ENCODE measurements at regions not wholly inside any gene's neighbourhood (a gene's known extent, or its start where the extent isn't known, plus 50 kb on each side); places are given as distances from the start of the nearest gene placed in this dataset.

DNA sequence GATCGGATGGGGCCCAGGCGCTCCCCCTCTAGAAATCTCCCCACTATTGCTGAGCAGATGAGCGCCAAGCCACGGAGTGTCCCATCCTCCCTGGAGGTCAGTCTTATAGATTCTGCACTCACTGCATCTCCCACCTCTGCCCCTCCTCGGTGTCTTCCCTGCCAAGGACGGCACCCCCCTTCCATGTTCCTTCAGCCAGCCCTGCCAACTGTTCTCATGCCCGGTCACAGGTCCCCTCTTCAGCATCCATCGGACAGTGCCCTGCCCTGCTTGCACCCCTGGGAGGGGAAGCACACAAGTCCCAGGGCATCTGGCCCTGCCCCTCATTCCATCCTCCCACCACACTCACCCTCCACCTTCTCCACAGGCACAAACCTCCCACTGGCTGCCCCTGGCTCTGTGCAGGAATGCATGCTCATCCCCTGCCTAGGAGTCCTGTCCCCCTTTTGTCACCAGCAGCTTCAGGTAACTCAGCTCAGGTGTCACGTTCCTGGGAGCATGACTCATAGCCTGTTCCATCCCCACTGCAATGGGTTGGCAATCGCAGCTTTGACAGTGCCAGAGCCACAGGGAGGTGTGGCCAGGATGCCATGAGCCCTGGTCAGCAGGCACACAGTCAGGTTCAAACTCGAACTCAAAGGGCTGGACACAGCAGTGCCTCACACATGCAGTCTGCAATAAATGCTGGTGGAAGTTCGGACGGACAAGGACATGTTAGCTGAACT is 234.7 kb upstream of the TCERG1L start:
- Histone ChIP-seq H3F3A (ENCODE audit: insufficient read depth, low read length) (no peaks in the 10 kb centered on the region), H3K27me3 (replicated peaks; ENCODE audit: insufficient read depth, low read length) (peaks cover 4% of the 10 kb centered on the region; the same call in 1 of the 2 replicates), H3K79me2 (ENCODE audit: low read length) (no peaks in the 10 kb centered on the region), H3K9me3 (replicated peaks; ENCODE audit: insufficient read depth, low read length) (no peaks in the 10 kb centered on the region), H3K4me2 (ENCODE audit: low read depth, low read length) (no peak overlapping the region), H3K36me3 (replicated peaks; ENCODE audit: insufficient read depth, low read length) (no peaks in the 10 kb centered on the region), H4K20me1 (ENCODE audit: insufficient read depth, low read length) (no peaks in the 10 kb centered on the region), H3K27ac (ENCODE audit: low read length) (no peak overlapping the region), H3K4me1 (ENCODE audit: low read length) (no peaks in the 10 kb centered on the region), H3K9me2 (replicated peaks; ENCODE audit: insufficient read depth, low read length) (no peaks in the 10 kb centered on the region), H3K4me3 (ENCODE audit: low read length) (no peak overlapping the region), H3K9ac (ENCODE audit: low read length) (no peak overlapping the region), H2AFZ (ENCODE audit: low read length) (no peak overlapping the region)
- TF ChIP-seq, protein P1, sequence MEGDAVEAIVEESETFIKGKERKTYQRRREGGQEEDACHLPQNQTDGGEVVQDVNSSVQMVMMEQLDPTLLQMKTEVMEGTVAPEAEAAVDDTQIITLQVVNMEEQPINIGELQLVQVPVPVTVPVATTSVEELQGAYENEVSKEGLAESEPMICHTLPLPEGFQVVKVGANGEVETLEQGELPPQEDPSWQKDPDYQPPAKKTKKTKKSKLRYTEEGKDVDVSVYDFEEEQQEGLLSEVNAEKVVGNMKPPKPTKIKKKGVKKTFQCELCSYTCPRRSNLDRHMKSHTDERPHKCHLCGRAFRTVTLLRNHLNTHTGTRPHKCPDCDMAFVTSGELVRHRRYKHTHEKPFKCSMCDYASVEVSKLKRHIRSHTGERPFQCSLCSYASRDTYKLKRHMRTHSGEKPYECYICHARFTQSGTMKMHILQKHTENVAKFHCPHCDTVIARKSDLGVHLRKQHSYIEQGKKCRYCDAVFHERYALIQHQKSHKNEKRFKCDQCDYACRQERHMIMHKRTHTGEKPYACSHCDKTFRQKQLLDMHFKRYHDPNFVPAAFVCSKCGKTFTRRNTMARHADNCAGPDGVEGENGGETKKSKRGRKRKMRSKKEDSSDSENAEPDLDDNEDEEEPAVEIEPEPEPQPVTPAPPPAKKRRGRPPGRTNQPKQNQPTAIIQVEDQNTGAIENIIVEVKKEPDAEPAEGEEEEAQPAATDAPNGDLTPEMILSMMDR (IDR thresholded peaks at IDR 0.05; ENCODE audit: low read length) = no peak
- no peak for TF ChIP-seq EZH2phosphoT487 (IDR thresholded peaks at IDR 0.05; ENCODE audit: low read length)
- no peak for TF ChIP-seq EZH2 (optimal IDR thresholded peaks at IDR 0.05; ENCODE audit: low read depth, low read length)
- no peak for DNase-seq

DNA sequence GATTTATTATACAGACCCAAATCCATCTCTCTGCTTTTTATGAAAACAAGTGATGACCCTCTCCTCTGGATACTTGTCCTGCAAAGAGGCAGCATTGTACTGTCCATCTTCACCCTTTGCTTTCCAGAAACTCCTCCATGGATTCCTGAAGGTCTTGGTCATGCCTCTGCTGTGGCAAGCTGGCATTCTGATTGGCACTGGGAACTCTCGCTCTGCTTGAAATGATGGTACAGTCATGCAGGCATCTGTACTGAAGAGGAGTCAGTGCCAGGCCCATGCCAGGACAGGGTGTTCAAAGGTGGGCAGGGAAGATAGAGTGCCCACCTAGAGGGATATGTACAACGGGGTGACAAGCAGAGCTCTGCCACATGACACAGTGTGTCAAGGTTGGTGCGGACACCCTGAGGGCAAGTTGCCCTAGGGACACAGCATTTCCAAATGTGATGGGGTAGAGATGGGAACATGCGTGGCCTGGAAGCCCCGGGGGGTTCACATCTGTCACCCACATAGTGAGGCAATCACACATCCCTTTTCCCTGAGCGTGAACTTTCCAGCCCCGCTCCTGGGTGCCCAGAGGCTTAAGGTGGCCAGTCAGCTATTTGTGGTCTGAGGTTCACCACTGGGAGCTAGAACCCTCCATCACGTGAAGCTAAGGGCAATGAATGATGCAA is 235.7 kb upstream of the TCERG1L start:
- Histone ChIP-seq H3K4me2 (ENCODE audit: low read depth, low read length) (no peak overlapping the region), H3K9ac (ENCODE audit: low read length) (no peak overlapping the region), H3K4me1 (ENCODE audit: low read length) (no peaks in the 10 kb centered on the region), H3K27me3 (replicated peaks; ENCODE audit: insufficient read depth, low read length) (peaks cover 4% of the 10 kb centered on the region; the same call in 1 of the 2 replicates), H4K20me1 (ENCODE audit: insufficient read depth, low read length) (no peaks in the 10 kb centered on the region), H3F3A (ENCODE audit: insufficient read depth, low read length) (no peaks in the 10 kb centered on the region), H3K9me2 (replicated peaks; ENCODE audit: insufficient read depth, low read length) (no peaks in the 10 kb centered on the region), H3K36me3 (replicated peaks; ENCODE audit: insufficient read depth, low read length) (no peaks in the 10 kb centered on the region), H3K4me3 (ENCODE audit: low read length) (no peak overlapping the region), H3K27ac (ENCODE audit: low read length) (no peak overlapping the region), H3K79me2 (ENCODE audit: low read length) (no peaks in the 10 kb centered on the region), H2AFZ (ENCODE audit: low read length) (no peak overlapping the region), H3K9me3 (replicated peaks; ENCODE audit: insufficient read depth, low read length) (no peaks in the 10 kb centered on the region)
- TF ChIP-seq EZH2 (optimal IDR thresholded peaks at IDR 0.05; ENCODE audit: low read depth, low read length) (no peak), EZH2phosphoT487 (IDR thresholded peaks at IDR 0.05; ENCODE audit: low read length) (no peak)
- TF ChIP-seq, protein P1 (IDR thresholded peaks at IDR 0.05; ENCODE audit: low read length) = no peak
- no peak for DNase-seq

DNA sequence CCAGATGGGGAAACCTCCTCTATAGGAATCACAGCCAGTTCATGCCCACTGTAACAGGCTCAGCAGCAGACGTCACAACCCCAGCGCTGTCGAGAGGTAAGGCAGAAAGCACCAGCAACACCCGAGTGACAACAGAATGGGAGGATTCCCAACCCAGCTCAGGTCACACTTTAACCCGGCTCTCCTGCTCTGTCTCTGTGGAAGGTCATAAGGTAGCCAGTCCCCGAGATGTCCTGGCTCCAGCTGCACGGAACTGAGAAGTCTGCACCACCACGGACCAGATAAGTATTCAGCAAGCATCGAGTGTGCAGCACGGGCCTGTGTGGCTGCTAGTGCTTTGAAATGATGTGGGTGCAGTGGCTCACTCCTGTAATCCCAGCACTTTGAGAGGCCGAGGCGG is 236.7 kb upstream of the TCERG1L start:
- H3K4me3 ChIP-seq (ENCODE audit: low read length) = no peak overlapping the region
- no peak overlapping the region for H2AFZ ChIP-seq (ENCODE audit: low read length)
- no peaks in the 10 kb centered on the region for H3K79me2 ChIP-seq (ENCODE audit: low read length)
- H3K4me2 ChIP-seq (ENCODE audit: low read depth, low read length) = no peak overlapping the region
- no peak overlapping the region for H3K27ac ChIP-seq (ENCODE audit: low read length)
- H3K9ac ChIP-seq (ENCODE audit: low read length) = no peak overlapping the region
- H3K27me3 ChIP-seq (replicated peaks; ENCODE audit: insufficient read depth, low read length) = peaks cover 4% of the 10 kb centered on the region; the same call in 1 of the 2 replicates
- DNase-seq = no peak
- TF ChIP-seq EZH2phosphoT487 (IDR thresholded peaks at IDR 0.05; ENCODE audit: low read length) (no peak), EZH2 (optimal IDR thresholded peaks at IDR 0.05; ENCODE audit: low read depth, low read length) (no peak)
- TF ChIP-seq, protein P1 (IDR thresholded peaks at IDR 0.05; ENCODE audit: low read length) = no peak
- no peaks in the 10 kb centered on the region for H3K4me1 ChIP-seq (ENCODE audit: low read length)
- H4K20me1 ChIP-seq (ENCODE audit: insufficient read depth, low read length) = no peaks in the 10 kb centered on the region
- H3K9me3 ChIP-seq (replicated peaks; ENCODE audit: insufficient read depth, low read length) = no peaks in the 10 kb centered on the region
- H3K36me3 ChIP-seq (replicated peaks; ENCODE audit: insufficient read depth, low read length) = no peaks in the 10 kb centered on the region
- no peaks in the 10 kb centered on the region for H3F3A ChIP-seq (ENCODE audit: insufficient read depth, low read length)
- H3K9me2 ChIP-seq (replicated peaks; ENCODE audit: insufficient read depth, low read length) = no peaks in the 10 kb centered on the region

Measured in MM.1S (cell line).